T-helper 2 cell treated with Interferon-gamma antibody and Interleukin-4, amounts not matched to agents 5 μg/mL and 100 μg/mL, for 36 hours (primary cell): ENCODE measurements at regions not wholly inside any gene's neighbourhood (a gene's known extent, or its start where the extent isn't known, plus 50 kb on each side); places are given as distances from the start of the nearest gene placed in this dataset.

Experiments used
- DNase-seq: peaks from one replicate; pipeline ENCODE4 v3.0.0; 2021; ENCODE audit warnings: low spot score
- H3K27ac Mint-ChIP-seq: one replicate; pipeline ENCODE4 v1.8.0; 2021; ENCODE audit warnings: mild to moderate bottlenecking, mixed read lengths
- H3K27me3 Mint-ChIP-seq: one replicate; pipeline ENCODE4 v1.8.0; 2021; ENCODE audit warnings: low read depth, mixed read lengths
- H3K36me3 Mint-ChIP-seq: one replicate; pipeline ENCODE4 v1.8.0; 2021; ENCODE audit warnings: low read depth, mixed read lengths
- H3K4me1 Mint-ChIP-seq: one replicate; pipeline ENCODE4 v1.8.0; 2021; ENCODE audit warnings: low read depth, mixed read lengths
- H3K4me3 Mint-ChIP-seq: one replicate; pipeline ENCODE4 v1.8.0; 2022; ENCODE audit warnings: mild to moderate bottlenecking, moderate library complexity, mixed read lengths
- H3K9me3 Mint-ChIP-seq: one replicate; pipeline ENCODE4 v1.8.0; 2021; ENCODE audit warnings: mixed read lengths

- DNase-seq, result no peak
- no peaks in the 10 kb centered on the region for H3K9me3 Mint-ChIP-seq
- no peaks in the 10 kb centered on the region for H3K4me1 Mint-ChIP-seq
- H3K27me3 Mint-ChIP-seq, result no peaks in the 10 kb centered on the region
- no peak overlapping the region for H3K27ac Mint-ChIP-seq
- H3K36me3 Mint-ChIP-seq, result no peaks in the 10 kb centered on the region
- H3K4me3 Mint-ChIP-seq, result no peak overlapping the region
Measured at GRCh38 chr20:61127311-61128039, 124.6 kb upstream of the CDH4 start.

DNA sequence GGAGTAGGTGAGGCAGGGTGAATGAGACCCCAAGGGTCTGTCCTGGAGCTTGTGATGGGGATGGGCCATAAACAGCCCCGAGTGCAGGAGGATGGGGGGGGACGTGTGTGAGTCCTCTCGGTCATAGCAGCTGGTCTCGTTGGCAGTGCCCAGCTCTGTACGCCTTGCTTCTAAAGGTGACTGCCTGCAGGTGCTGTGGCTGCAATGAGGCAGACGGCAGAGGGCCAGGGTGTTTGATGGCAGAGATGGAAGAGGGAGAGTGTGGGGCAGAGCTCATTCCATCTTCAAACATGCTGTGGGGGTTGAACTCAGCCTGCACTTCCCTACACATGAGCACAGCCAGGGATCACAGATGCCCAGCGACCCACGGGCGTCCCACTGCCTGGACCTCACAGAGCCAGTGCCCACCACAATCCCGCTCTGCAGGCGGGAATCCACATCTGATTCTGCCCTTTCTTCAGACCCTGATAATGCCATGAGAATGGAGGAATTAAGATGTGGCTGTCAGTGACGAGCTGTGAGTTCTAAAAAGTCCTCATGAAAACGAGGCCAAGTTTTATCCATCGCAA lies 123.3 kb upstream of the CDH4 start:
- Mint-ChIP-seq H3K27me3 (no peaks in the 10 kb centered on the region), H3K27ac (no peak overlapping the region), H3K9me3 (no peaks in the 10 kb centered on the region), H3K4me1 (no peaks in the 10 kb centered on the region), H3K36me3 (no peaks in the 10 kb centered on the region), H3K4me3 (no peak overlapping the region)
- no peak for DNase-seq

DNA sequence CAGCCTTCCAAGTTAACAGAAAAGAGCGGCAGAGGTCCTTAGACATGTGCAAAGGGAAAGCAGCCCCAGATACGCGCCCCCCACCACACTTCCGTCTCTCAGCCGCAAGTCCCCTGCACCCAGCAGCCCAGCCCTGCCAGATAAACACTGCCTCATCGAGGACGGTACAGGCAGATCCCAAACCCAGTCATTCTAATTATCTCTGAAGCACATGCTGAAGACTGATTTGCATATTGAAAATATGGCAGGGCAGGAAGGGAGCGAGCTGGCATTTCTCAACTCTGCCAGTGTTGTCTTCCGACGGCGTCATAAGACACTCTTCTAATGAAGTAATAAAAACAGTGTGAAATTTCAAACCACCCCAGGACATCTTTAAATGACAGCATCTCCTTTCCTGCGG lies 122.8 kb upstream of the CDH4 start:
- Mint-ChIP-seq H3K4me1 (no peaks in the 10 kb centered on the region), H3K36me3 (no peaks in the 10 kb centered on the region), H3K9me3 (no peaks in the 10 kb centered on the region), H3K4me3 (no peak overlapping the region), H3K27ac (no peak overlapping the region), H3K27me3 (no peaks in the 10 kb centered on the region)
- no peak for DNase-seq

GRCh38 chr20:61130156-61130555 lies 121.9 kb upstream of the CDH4 start:
- H3K4me1 Mint-ChIP-seq, result no peaks in the 10 kb centered on the region
- no peaks in the 10 kb centered on the region for H3K27me3 Mint-ChIP-seq
- H3K36me3 Mint-ChIP-seq, result no peaks in the 10 kb centered on the region
- H3K4me3 Mint-ChIP-seq, result no peak overlapping the region
- no peak overlapping the region for H3K27ac Mint-ChIP-seq
- DNase-seq, result no peak
- no peaks in the 10 kb centered on the region for H3K9me3 Mint-ChIP-seq

GRCh38 chr20:61131944-61132343 lies 120.1 kb upstream of the CDH4 start:
- Mint-ChIP-seq H3K4me1 (no peaks in the 10 kb centered on the region), H3K36me3 (no peaks in the 10 kb centered on the region), H3K27ac (no peak overlapping the region), H3K4me3 (no peak overlapping the region), H3K9me3 (no peaks in the 10 kb centered on the region), H3K27me3 (no peaks in the 10 kb centered on the region)
- DNase-seq, result no peak

GRCh38 chr20:61133611-61134010 lies 118.5 kb upstream of the CDH4 start:
- H3K4me1 Mint-ChIP-seq, result no peaks in the 10 kb centered on the region
- H3K36me3 Mint-ChIP-seq, result no peaks in the 10 kb centered on the region
- H3K9me3 Mint-ChIP-seq, result no peaks in the 10 kb centered on the region
- H3K27me3 Mint-ChIP-seq, result no peaks in the 10 kb centered on the region
- H3K4me3 Mint-ChIP-seq, result no peak overlapping the region
- no peak for DNase-seq
- H3K27ac Mint-ChIP-seq, result no peak overlapping the region

DNA sequence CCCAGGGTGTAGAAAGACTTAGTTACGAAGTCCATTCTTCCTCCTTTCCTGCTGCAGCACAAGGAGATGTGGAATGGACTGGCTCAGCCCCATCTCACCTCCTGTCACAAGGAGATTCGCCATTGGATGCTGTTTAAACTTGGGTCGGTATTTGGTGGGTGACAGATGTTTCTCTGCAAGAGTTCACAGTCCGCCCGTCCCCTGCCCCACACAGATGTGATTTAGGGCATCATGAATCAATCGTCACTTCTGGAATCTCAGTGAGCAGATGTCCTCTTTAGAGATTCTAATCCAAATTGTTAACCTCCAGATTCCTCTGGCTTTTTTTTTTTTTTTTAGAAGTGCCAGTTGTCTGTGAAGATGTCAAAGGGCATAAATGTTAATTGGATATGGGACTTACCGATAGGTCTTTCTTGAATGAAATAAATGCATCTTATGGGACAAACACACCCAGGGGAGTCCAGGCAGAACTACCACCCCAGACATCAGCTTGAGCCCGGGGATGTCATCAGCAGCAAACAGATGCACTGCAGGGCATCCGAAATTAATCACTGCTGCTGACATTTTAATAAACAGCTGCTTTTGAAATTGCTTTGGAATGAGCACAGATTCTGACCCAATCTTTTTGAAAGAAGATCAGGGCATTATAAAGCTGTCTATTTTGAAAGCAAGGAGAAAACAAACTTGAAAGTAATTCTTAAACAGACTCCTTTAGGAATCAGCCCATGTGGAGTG lies 117.6 kb upstream of the CDH4 start:
- Mint-ChIP-seq H3K4me3 (no peak overlapping the region), H3K4me1 (no peaks in the 10 kb centered on the region), H3K9me3 (no peaks in the 10 kb centered on the region), H3K27me3 (no peaks in the 10 kb centered on the region), H3K27ac (no peak overlapping the region), H3K36me3 (no peaks in the 10 kb centered on the region)
- no peak for DNase-seq

GRCh38 chr20:61135266-61135665 lies 116.8 kb upstream of the CDH4 start:
- H3K4me3 Mint-ChIP-seq, result no peak overlapping the region
- no peaks in the 10 kb centered on the region for H3K36me3 Mint-ChIP-seq
- no peak overlapping the region for H3K27ac Mint-ChIP-seq
- H3K9me3 Mint-ChIP-seq, result no peaks in the 10 kb centered on the region
- H3K27me3 Mint-ChIP-seq, result no peaks in the 10 kb centered on the region
- DNase-seq, result no peak
- H3K4me1 Mint-ChIP-seq, result no peaks in the 10 kb centered on the region

- Mint-ChIP-seq H3K4me3 (no peak overlapping the region), H3K9me3 (no peaks in the 10 kb centered on the region), H3K27ac (no peak overlapping the region), H3K27me3 (no peaks in the 10 kb centered on the region), H3K36me3 (no peaks in the 10 kb centered on the region), H3K4me1 (no peaks in the 10 kb centered on the region)
- DNase-seq, result no peak
Measured at GRCh38 chr20:61135968-61136367, 116.1 kb upstream of the CDH4 start.

DNA sequence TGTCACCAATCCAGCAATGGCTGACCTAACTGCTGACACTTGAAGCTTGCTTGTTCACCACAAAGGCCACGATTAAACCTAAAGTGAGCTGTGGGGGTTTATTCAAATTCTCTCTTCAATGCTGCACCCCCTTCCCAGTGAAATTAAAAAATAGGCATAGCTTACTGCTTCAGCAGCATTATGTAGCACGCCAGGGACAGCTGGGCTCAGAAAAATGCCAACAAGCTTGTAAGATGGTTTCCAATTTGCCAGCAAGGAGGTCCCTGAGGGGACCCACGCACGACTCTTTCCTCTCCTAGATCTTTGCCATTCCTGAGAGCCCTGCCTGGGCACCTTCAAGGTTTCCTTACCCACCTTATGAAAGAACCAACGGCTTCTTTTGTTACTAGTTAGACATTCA lies 113.5 kb upstream of the CDH4 start:
- H3K9me3 Mint-ChIP-seq, result no peaks in the 10 kb centered on the region
- H3K36me3 Mint-ChIP-seq, result no peaks in the 10 kb centered on the region
- no peaks in the 10 kb centered on the region for H3K4me1 Mint-ChIP-seq
- DNase-seq, result no peak
- H3K4me3 Mint-ChIP-seq, result no peak overlapping the region
- H3K27me3 Mint-ChIP-seq, result no peaks in the 10 kb centered on the region
- H3K27ac Mint-ChIP-seq, result no peak overlapping the region

DNA sequence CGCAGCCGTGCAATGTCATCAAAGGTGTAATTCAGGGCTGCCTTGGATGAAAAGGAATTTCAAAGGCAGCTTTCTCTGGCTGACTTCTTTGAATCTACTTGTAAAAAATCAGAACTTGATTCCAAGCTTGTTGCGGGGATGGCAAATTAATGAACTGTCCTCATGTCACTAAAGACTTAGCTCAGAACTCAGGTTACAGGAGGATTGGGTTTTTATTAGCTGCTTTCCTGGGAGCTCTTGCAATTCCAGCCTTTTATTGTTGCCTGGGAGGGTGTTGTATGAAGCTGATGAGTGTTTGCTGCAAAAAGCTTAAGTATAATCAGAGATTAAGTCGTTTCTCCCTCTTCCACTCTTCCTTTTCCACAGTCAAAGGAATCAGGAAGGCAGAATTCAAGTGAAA lies 113.0 kb upstream of the CDH4 start:
- H3K27me3 Mint-ChIP-seq, result no peaks in the 10 kb centered on the region
- no peaks in the 10 kb centered on the region for H3K36me3 Mint-ChIP-seq
- no peaks in the 10 kb centered on the region for H3K9me3 Mint-ChIP-seq

DNA sequence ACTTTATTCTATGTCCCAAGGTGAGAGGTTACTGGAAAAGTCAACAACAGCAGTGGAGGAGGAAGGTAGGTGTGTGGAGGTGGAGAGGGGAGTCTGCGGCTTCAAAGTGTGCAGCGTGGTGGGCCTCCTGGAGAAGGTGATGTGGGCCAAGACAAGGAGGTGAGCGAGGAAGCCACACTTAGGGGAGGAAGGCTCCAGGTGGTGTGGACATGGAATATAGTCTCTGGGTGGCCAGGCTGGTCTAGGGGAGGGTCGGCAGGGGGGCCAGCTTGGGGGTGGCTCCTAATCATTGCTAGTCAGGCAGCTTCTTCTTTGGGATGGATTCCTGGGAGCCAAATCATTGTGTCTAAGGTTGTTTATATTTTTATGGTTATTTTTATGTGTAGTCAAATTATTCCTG lies 111.5 kb upstream of the CDH4 start:
- H3K4me3 Mint-ChIP-seq, result no peak overlapping the region
- no peaks in the 10 kb centered on the region for H3K27me3 Mint-ChIP-seq
- no peaks in the 10 kb centered on the region for H3K4me1 Mint-ChIP-seq
- DNase-seq, result no peak
- H3K27ac Mint-ChIP-seq, result no peak overlapping the region
- no peaks in the 10 kb centered on the region for H3K9me3 Mint-ChIP-seq
- no peaks in the 10 kb centered on the region for H3K36me3 Mint-ChIP-seq

More for the DNA sequence above, 113.0 kb upstream of the CDH4 start:
- Mint-ChIP-seq H3K4me3 (no peak overlapping the region), H3K4me1 (no peaks in the 10 kb centered on the region), H3K27ac (no peak overlapping the region)
- no peak for DNase-seq

GRCh38 chr20:61146023-61146422 lies 106.0 kb upstream of the CDH4 start:
- H3K36me3 Mint-ChIP-seq, result no peaks in the 10 kb centered on the region
- H3K27ac Mint-ChIP-seq, result no peak overlapping the region
- DNase-seq, result no peak
- no peak overlapping the region for H3K4me3 Mint-ChIP-seq
- H3K4me1 Mint-ChIP-seq, result no peaks in the 10 kb centered on the region
- H3K9me3 Mint-ChIP-seq, result no peaks in the 10 kb centered on the region
- H3K27me3 Mint-ChIP-seq, result no peaks in the 10 kb centered on the region

DNA sequence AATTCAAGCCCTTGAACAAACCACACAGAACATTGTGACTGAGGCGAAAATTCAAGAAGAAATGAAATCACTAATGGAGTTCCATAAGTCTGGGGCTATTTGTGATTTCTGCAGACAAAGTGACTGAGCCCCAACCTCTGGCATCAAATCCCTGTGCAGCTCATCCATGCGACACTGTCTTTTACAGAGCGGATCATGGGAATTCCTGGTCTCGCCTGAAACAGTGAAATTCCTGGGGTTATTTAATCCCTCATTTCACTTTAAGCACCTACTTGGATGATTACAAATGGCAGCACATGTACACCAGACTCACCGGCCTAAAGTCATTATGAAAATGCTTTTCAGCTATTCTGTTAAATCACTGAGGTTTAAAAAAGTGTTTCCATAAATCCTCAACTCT lies 102.4 kb upstream of the CDH4 start:
- no peaks in the 10 kb centered on the region for H3K4me1 Mint-ChIP-seq
- no peak overlapping the region for H3K27ac Mint-ChIP-seq
- H3K27me3 Mint-ChIP-seq, result no peaks in the 10 kb centered on the region
- no peak for DNase-seq
- H3K9me3 Mint-ChIP-seq, result no peaks in the 10 kb centered on the region
- no peaks in the 10 kb centered on the region for H3K36me3 Mint-ChIP-seq
- H3K4me3 Mint-ChIP-seq, result no peak overlapping the region
